Mesenchymal stem cell (in vitro differentiated cells and primary cell): ENCODE measurements at regions not wholly inside any gene's neighbourhood (a gene's known extent, or its start where the extent isn't known, plus 50 kb on each side); places are given as distances from the start of the nearest gene placed in this dataset.

ENCODE experiments used
- DNase-seq: peaks from one replicate; pipeline ENCODE4 v3.0.0-alpha.2; 2013
- H2AFZ ChIP-seq: one replicate; pipeline ENCODE4 v1.6.1; 2013; ENCODE audit warnings: low read depth, mild to moderate bottlenecking, control low read depth, inconsistent platforms, low read length, moderate library complexity
- H2AK5ac ChIP-seq: 2 replicates; pipeline ENCODE4 v1.6.1; 2013; ENCODE audit warnings: low read length, moderate library complexity, mild to moderate bottlenecking, inconsistent platforms; ENCODE audit not compliant: severe bottlenecking
- H2BK120ac ChIP-seq: one replicate; pipeline ENCODE4 v1.6.1; 2013; ENCODE audit warnings: low read depth, mild to moderate bottlenecking, inconsistent platforms, low read length, moderate library complexity
- H2BK12ac ChIP-seq, 2 experiments: one replicate each; pipeline ENCODE4 v1.6.1; 2013; ENCODE audit warnings: inconsistent platforms in 2 of 2, low read length in 2 of 2, mild to moderate bottlenecking in 2 of 2, moderate library complexity in 2 of 2, control low read depth in 1 of 2
- H2BK15ac ChIP-seq: one replicate; pipeline ENCODE4 v1.6.1; 2013; ENCODE audit warnings: mild to moderate bottlenecking, low read depth, inconsistent platforms; ENCODE audit not compliant: poor library complexity, severe bottlenecking
- H2BK5ac ChIP-seq: 2 replicates; pipeline ENCODE4 v1.6.1; 2013; ENCODE audit warnings: low read depth, mild to moderate bottlenecking, low read length, control low read depth, inconsistent platforms; ENCODE audit not compliant: poor library complexity, severe bottlenecking
- H3K14ac ChIP-seq, 2 experiments: one replicate each; pipeline ENCODE4 v1.6.1; 2013; ENCODE audit warnings: inconsistent platforms in 2 of 2, low read length in 2 of 2, control low read depth in 1 of 2, mild to moderate bottlenecking in 1 of 2, moderate library complexity in 1 of 2
- H3K18ac ChIP-seq, 2 experiments: one replicate each; pipeline ENCODE4 v1.6.1; 2013; ENCODE audit warnings: inconsistent platforms in 2 of 2, low read length in 2 of 2, control low read depth in 1 of 2, low read depth in 1 of 2, mild to moderate bottlenecking in 1 of 2
- H3K23ac ChIP-seq, 2 experiments: one replicate each; pipeline ENCODE4 v1.6.1; 2013; ENCODE audit warnings: inconsistent platforms in 2 of 2, low read length in 2 of 2, mild to moderate bottlenecking in 2 of 2, moderate library complexity in 2 of 2, control low read depth in 1 of 2
- H3K27ac ChIP-seq: 2 replicates; pipeline ENCODE4 v1.5.1; 2013; ENCODE audit warnings: mild to moderate bottlenecking, moderate library complexity, low read length, control low read depth, inconsistent platforms; ENCODE audit not compliant: poor library complexity, severe bottlenecking
- H3K27me3 ChIP-seq, 2 experiments: 2 replicates each; pipeline versions ENCODE4 v1.6.1 to v1.7.0; 2013; ENCODE audit warnings: low read length in 2 of 2, mild to moderate bottlenecking in 2 of 2, moderate library complexity in 2 of 2, control low read depth in 1 of 2, inconsistent platforms in 1 of 2; ENCODE audit not compliant: control insufficient read depth in 1 of 2, insufficient read depth in 1 of 2
- H3K36me3 ChIP-seq, 2 experiments: 2 replicates each; pipeline versions ENCODE4 v1.6.1 to v1.7.0; 2013; ENCODE audit warnings: low read length in 2 of 2, control low read depth in 1 of 2, inconsistent platforms in 1 of 2, low read depth in 1 of 2, mild to moderate bottlenecking in 1 of 2; ENCODE audit not compliant: insufficient read depth in 2 of 2, control insufficient read depth in 1 of 2
- H3K4ac ChIP-seq, 2 experiments: one replicate each; pipeline ENCODE4 v1.6.1; 2013; ENCODE audit warnings: inconsistent platforms in 2 of 2, low read length in 2 of 2, mild to moderate bottlenecking in 2 of 2, moderate library complexity in 2 of 2, control low read depth in 1 of 2, low read depth in 1 of 2
- H3K4me1 ChIP-seq: 2 replicates; pipeline ENCODE4 v1.6.1; 2013; ENCODE audit warnings: low read depth, low read length, control low read depth; ENCODE audit not compliant: control insufficient read depth, insufficient read depth
- H3K4me2 ChIP-seq: 2 replicates; pipeline ENCODE4 v1.6.1; 2013; ENCODE audit warnings: low read length, mild to moderate bottlenecking, inconsistent platforms; ENCODE audit not compliant: poor library complexity, severe bottlenecking
- H3K4me3 ChIP-seq, 2 experiments: 2 replicates each; pipeline versions ENCODE4 v1.5.1 to v1.7.0; 2013; ENCODE audit warnings: low read length in 2 of 2, mild to moderate bottlenecking in 2 of 2, control low read depth in 1 of 2, low read depth in 1 of 2; ENCODE audit not compliant: insufficient read depth in 1 of 2
- H3K79me1 ChIP-seq: replicated peaks from 2 replicates; pipeline ENCODE4 v1.6.1; 2013; ENCODE audit warnings: mild to moderate bottlenecking, control low read depth, low read length, inconsistent platforms; ENCODE audit not compliant: poor library complexity, severe bottlenecking
- H3K9ac ChIP-seq: 2 replicates; pipeline ENCODE4 v1.7.0; 2013; ENCODE audit warnings: mild to moderate bottlenecking, low read length, moderate library complexity
- H3K9me3 ChIP-seq: 2 replicates; pipeline ENCODE4 v1.7.0; 2013; ENCODE audit warnings: mild to moderate bottlenecking, low read length; ENCODE audit not compliant: control insufficient read depth
- H4K8ac ChIP-seq: one replicate; pipeline ENCODE4 v1.6.1; 2013; ENCODE audit warnings: inconsistent platforms, mild to moderate bottlenecking, low read length, moderate library complexity
- H4K91ac ChIP-seq: one replicate; pipeline ENCODE4 v1.6.1; 2013; ENCODE audit warnings: mild to moderate bottlenecking, low read length, inconsistent platforms
- WGBS: methylation state at CpG from one replicate; pipeline ENCODE4 v1.1.7; 2013; ENCODE audit warnings: mixed read lengths; 5-methylcytosine and 5-hydroxymethylcytosine counted together

- Histone ChIP-seq H2AFZ (no peak overlapping the region), H4K91ac (no peak overlapping the region), H2BK12ac (peak overlapping the region in 1 of 2 experiments; percentile 18), H3K36me3 (no peaks in the 10 kb centered on the region), H3K79me1 (no peaks in the 10 kb centered on the region), H2AK5ac (no peak overlapping the region), H3K4me3 (no peak overlapping the region), H2BK5ac (no peak overlapping the region), H3K4me1 (no peaks in the 10 kb centered on the region), H3K14ac (no peak overlapping the region), H4K8ac (no peak overlapping the region), H2BK120ac (no peak overlapping the region), H3K9me3 (no peaks in the 10 kb centered on the region), H3K27me3 (peaks cover 0 to 12% of the 10 kb centered on the region in 2 experiments), H2BK15ac (no peak overlapping the region), H3K4ac (no peak overlapping the region), H3K18ac (no peak overlapping the region), H3K23ac (no peak overlapping the region), H3K9ac (no peak overlapping the region), H3K4me2 (no peak overlapping the region), H3K27ac (no peak overlapping the region)
- 91% methylated on average over 1 of the region's 1 CpG for WGBS
- no peak for DNase-seq
Measured at GRCh38 chrX:40192196-40192595, 94.4 kb upstream of the BCOR start.

GRCh38 chrX:40189637-40190036 is 91.9 kb upstream of the BCOR start:
- H2AFZ ChIP-seq: no peak overlapping the region
- no peaks in the 10 kb centered on the region for H3K36me3 ChIP-seq
- H2BK5ac ChIP-seq: no peak overlapping the region
- no peak overlapping the region for H3K4ac ChIP-seq
- H2BK120ac ChIP-seq: no peak overlapping the region
- H4K8ac ChIP-seq: no peak overlapping the region
- H3K4me1 ChIP-seq: no peaks in the 10 kb centered on the region
- H2BK12ac ChIP-seq: no peak overlapping the region
- H3K18ac ChIP-seq: no peak overlapping the region
- no peak overlapping the region for H3K23ac ChIP-seq
- no peak for DNase-seq
- no peak overlapping the region for H3K14ac ChIP-seq
- 64% methylated on average over 3 of the region's 4 CpGs for WGBS
- peaks cover 0 to 11% of the 10 kb centered on the region in 2 experiments for H3K27me3 ChIP-seq
- H2BK15ac ChIP-seq: no peak overlapping the region
- H3K27ac ChIP-seq: no peak overlapping the region
- H3K9me3 ChIP-seq: peaks cover 11% of the 10 kb centered on the region
- no peak overlapping the region for H3K4me2 ChIP-seq
- no peak overlapping the region for H4K91ac ChIP-seq
- H3K79me1 ChIP-seq: no peaks in the 10 kb centered on the region
- no peak overlapping the region for H2AK5ac ChIP-seq
- H3K9ac ChIP-seq: no peak overlapping the region
- H3K4me3 ChIP-seq: no peak overlapping the region

- peak overlapping the region; percentile 5 for H3K9ac ChIP-seq
- peaks cover 18% of the 10 kb centered on the region for H3K9me3 ChIP-seq
- no peak overlapping the region for H3K14ac ChIP-seq
- H4K91ac ChIP-seq: no peak overlapping the region
- no peak overlapping the region for H2BK5ac ChIP-seq
- peaks cover 0 to 11% of the 10 kb centered on the region in 2 experiments for H3K27me3 ChIP-seq
- H3K23ac ChIP-seq: no peak overlapping the region
- no peaks in the 10 kb centered on the region for H3K79me1 ChIP-seq
- no peak overlapping the region for H3K4me3 ChIP-seq
- H2AK5ac ChIP-seq: no peak overlapping the region
- H2BK120ac ChIP-seq: no peak overlapping the region
- 80% methylated on average over 15 of the region's 18 CpGs for WGBS
- H2BK15ac ChIP-seq: no peak overlapping the region
- H4K8ac ChIP-seq: no peak overlapping the region
- no peak overlapping the region for H3K27ac ChIP-seq
- no peak overlapping the region for H2AFZ ChIP-seq
- no peaks in the 10 kb centered on the region for H3K4me1 ChIP-seq
- no peak overlapping the region for H2BK12ac ChIP-seq
- no peak overlapping the region for H3K18ac ChIP-seq
- no peak overlapping the region for H3K4me2 ChIP-seq
- no peak overlapping the region for H3K4ac ChIP-seq
- no peaks in the 10 kb centered on the region for H3K36me3 ChIP-seq
- peak; percentile 16 for DNase-seq
Measured at GRCh38 chrX:40188573-40189417, 91.0 kb upstream of the BCOR start.

- H4K91ac ChIP-seq: no peak overlapping the region
- H2BK12ac ChIP-seq: no peak overlapping the region
- no peak overlapping the region for H3K14ac ChIP-seq
- no peak overlapping the region for H2BK15ac ChIP-seq
- no CpG with 5 or more reads among the region's 4 CpGs for WGBS
- no peak overlapping the region for H3K23ac ChIP-seq
- H3K18ac ChIP-seq: no peak overlapping the region
- H3K4me1 ChIP-seq: no peaks in the 10 kb centered on the region
- peaks cover 0 to 4% of the 10 kb centered on the region in 2 experiments for H3K27me3 ChIP-seq
- H3K4me3 ChIP-seq: no peak overlapping the region
- no peak overlapping the region for H3K9ac ChIP-seq
- no peak overlapping the region for H3K4ac ChIP-seq
- H4K8ac ChIP-seq: no peak overlapping the region
- DNase-seq: no peak
- no peak overlapping the region for H3K27ac ChIP-seq
- H2AFZ ChIP-seq: no peak overlapping the region
- H3K4me2 ChIP-seq: no peak overlapping the region
- no peaks in the 10 kb centered on the region for H3K79me1 ChIP-seq
- H3K9me3 ChIP-seq: peaks cover 19% of the 10 kb centered on the region
- H2BK5ac ChIP-seq: no peak overlapping the region
- no peak overlapping the region for H2AK5ac ChIP-seq
- no peaks in the 10 kb centered on the region for H3K36me3 ChIP-seq
- H2BK120ac ChIP-seq: no peak overlapping the region
Measured at GRCh38 chrX:40184968-40185367, 87.2 kb upstream of the BCOR start.
